Cardiac fibroblast (primary cell): ENCODE measurements at regions not wholly inside any gene's neighbourhood (a gene's known extent, or its start where the extent isn't known, plus 50 kb on each side); places are given as distances from the start of the nearest gene placed in this dataset.

Source experiments
- DNase-seq, 2 donors: peaks; one replicate each; pipeline versions ENCODE4 v3.0.0 to v3.0.0-alpha.2; 2010; ENCODE audit warnings: low read depth in 2 of 2
- H3K4me3 ChIP-seq, 2 donors: replicated peaks in 1 of 2; 1 replicate in 1 of 2; 2 replicates in 1 of 2; pipeline ENCODE4 v1.5.1; 2011; ENCODE audit warnings: low read depth in 2 of 2, low read length in 2 of 2, mild to moderate bottlenecking in 2 of 2, moderate library complexity in 1 of 2
- CTCF ChIP-seq: IDR thresholded peaks from one replicate; pipeline ENCODE4 v1.5.1; 2011; ENCODE audit warnings: low read depth, mild to moderate bottlenecking, low read length, inconsistent platforms

- no peak overlapping the region for H3K4me3 ChIP-seq
Observed at GRCh38 chr1:239696317-239696716, 309.9 kb downstream of the CHRM3 start.

GRCh38 chr1:239700667-239701066 is 314.3 kb downstream of the CHRM3 start:
- no peak overlapping the region for H3K4me3 ChIP-seq
- TF ChIP-seq CTCF = no peak
- no peak for DNase-seq

More at GRCh38 chr1:239696317-239696716, 309.9 kb downstream of the CHRM3 start:
- no peak for DNase-seq
- no peak for TF ChIP-seq CTCF

GRCh38 chr1:239703075-239703474 is 316.7 kb downstream of the CHRM3 start:
- no peak for TF ChIP-seq CTCF
- no peak for DNase-seq
- no peak overlapping the region for H3K4me3 ChIP-seq

GRCh38 chr1:239706245-239706892 is 320.0 kb downstream of the CHRM3 start:
- no peak for TF ChIP-seq CTCF
- DNase-seq = no peak
- H3K4me3 ChIP-seq = no peak overlapping the region

GRCh38 chr1:239707615-239708014 is 321.2 kb downstream of the CHRM3 start:
- no peak overlapping the region for H3K4me3 ChIP-seq
- DNase-seq = no peak
- TF ChIP-seq CTCF = no peak

GRCh38 chr1:239708622-239709021 is 322.3 kb downstream of the CHRM3 start:
- no peak for DNase-seq
- no peak for TF ChIP-seq CTCF

GRCh38 chr1:239711768-239712167 is 325.4 kb downstream of the CHRM3 start:
- TF ChIP-seq CTCF = no peak
- DNase-seq = no peak
- no peak overlapping the region for H3K4me3 ChIP-seq

More at GRCh38 chr1:239708622-239709021, 322.3 kb downstream of the CHRM3 start:
- H3K4me3 ChIP-seq = no peak overlapping the region
